ENCODE measurements at regions not wholly inside any gene's neighbourhood (a gene's known extent, or its start where the extent isn't known, plus 50 kb on each side); places are given as distances from the start of the nearest gene placed in this dataset.
A peak's percentile ranks its signal among the peaks of the same experiment; 100 is the strongest.

DNA sequence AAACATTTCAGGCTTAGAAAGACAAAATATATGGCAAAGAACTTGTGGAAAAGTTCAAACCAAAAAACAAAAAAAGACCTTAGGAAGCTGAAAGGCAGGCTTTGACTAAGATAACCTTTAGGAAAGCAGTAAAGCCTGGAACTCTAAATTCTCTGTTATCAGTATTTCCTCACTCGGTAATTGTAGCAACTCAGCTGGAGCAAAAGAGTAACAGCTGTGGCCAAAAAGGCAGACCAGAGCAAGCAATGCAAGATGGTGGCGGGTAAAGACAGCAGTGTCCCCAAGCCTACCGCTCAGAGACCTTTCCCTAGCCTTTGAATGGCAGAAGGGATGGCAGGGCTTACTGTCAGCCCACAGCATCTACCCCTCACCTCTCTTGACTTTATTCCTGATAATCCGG lies 63.1 kb upstream of the KLHL13 start:
- intact Hi-C loops (cut with DNase I), result no loop called here
- DNase-seq (no peak), ATAC-seq (no peak)
- Histone ChIP-seq H3K4me3 (no peak overlapping the region), H3K36me3 (no peaks in the 10 kb centered on the region), H3K27me3 (no peaks in the 10 kb centered on the region), H3K4me1 (no peaks in the 10 kb centered on the region), H3K9me3 (no peaks in the 10 kb centered on the region), H3K27ac (no peak overlapping the region)
- TF ChIP-seq, protein P1, sequence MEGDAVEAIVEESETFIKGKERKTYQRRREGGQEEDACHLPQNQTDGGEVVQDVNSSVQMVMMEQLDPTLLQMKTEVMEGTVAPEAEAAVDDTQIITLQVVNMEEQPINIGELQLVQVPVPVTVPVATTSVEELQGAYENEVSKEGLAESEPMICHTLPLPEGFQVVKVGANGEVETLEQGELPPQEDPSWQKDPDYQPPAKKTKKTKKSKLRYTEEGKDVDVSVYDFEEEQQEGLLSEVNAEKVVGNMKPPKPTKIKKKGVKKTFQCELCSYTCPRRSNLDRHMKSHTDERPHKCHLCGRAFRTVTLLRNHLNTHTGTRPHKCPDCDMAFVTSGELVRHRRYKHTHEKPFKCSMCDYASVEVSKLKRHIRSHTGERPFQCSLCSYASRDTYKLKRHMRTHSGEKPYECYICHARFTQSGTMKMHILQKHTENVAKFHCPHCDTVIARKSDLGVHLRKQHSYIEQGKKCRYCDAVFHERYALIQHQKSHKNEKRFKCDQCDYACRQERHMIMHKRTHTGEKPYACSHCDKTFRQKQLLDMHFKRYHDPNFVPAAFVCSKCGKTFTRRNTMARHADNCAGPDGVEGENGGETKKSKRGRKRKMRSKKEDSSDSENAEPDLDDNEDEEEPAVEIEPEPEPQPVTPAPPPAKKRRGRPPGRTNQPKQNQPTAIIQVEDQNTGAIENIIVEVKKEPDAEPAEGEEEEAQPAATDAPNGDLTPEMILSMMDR (IDR thresholded peaks at IDR 0.05), result no peak

DNA sequence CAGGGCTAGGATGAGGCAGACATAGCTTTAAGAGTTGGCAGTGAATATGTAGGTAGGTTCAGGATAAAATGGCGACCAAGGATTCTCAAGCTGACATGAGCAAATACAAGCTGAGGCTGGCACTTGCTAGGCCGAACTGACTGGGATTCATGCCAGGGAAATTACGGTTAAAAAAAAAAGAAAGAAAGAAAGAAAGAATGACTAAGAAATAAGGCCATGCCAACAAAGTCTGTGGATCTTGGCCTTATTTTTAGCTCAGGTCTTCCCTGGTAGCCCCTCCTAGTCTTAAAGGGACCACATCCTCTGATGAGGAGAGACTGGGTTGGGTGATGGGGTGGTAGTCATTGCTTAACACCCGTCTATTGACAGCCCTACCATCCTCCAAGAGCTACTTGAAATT lies 64.4 kb upstream of the KLHL13 start:
- intact Hi-C loops (cut with DNase I), result no loop called here
- H3K36me3 ChIP-seq, result no peaks in the 10 kb centered on the region
- TF ChIP-seq, protein P1 (IDR thresholded peaks at IDR 0.05), result no peak
- DNase-seq, result no peak
- no peak for ATAC-seq
- no peaks in the 10 kb centered on the region for H3K4me1 ChIP-seq
- H3K9me3 ChIP-seq, result no peaks in the 10 kb centered on the region
- H3K4me3 ChIP-seq, result no peak overlapping the region
- H3K27me3 ChIP-seq, result no peaks in the 10 kb centered on the region
- no peak overlapping the region for H3K27ac ChIP-seq

DNA sequence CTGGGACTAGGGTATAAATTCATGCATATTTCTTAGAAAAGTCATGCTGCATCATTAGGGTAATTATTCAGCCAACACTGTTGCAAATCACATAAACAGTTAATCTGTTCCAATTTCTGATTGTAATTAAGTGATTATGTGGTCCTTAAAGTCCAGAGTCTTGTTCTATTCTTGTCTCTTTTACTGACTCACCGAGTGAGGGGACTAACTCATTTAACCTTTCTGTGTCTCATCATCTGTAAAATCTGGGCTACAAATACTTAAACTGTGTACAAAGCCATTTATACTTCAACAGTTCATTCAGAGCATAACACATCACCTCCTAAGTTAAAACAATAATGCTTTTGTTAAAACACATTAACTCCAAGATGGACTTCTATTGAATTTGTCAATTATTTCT lies 65.4 kb upstream of the KLHL13 start:
- no peaks in the 10 kb centered on the region for H3K9me3 ChIP-seq
- H3K4me1 ChIP-seq, result no peaks in the 10 kb centered on the region
- intact Hi-C loops (cut with DNase I), result no loop called here
- H3K4me3 ChIP-seq, result no peak overlapping the region
- no peak overlapping the region for H3K27ac ChIP-seq
- no peak for ATAC-seq
- H3K36me3 ChIP-seq, result no peaks in the 10 kb centered on the region
- DNase-seq, result no peak
- H3K27me3 ChIP-seq, result no peaks in the 10 kb centered on the region
- TF ChIP-seq, protein P1 (IDR thresholded peaks at IDR 0.05), result no peak

DNA sequence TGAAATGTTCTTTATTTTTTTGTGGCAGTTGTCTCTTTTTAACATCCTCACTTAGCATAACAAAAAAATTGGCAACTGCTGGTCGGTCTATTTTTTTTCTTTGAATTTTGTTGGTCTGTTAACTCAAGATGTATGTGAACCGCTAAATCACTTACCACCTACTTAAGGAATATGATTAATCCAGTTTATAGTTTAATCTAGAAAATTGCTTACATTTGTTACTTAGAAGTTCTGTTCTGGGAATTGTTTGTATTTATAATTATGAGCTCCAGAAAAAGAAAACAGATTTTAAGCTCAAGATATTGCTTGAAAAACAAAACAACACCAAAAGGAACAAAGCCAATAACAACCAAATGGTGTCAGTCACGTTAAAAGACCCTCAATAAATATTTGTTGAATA lies 66.1 kb upstream of the KLHL13 start:
- TF ChIP-seq, protein P1 (IDR thresholded peaks at IDR 0.05), result no peak
- no peak overlapping the region for H3K27ac ChIP-seq
- no peaks in the 10 kb centered on the region for H3K4me1 ChIP-seq
- intact Hi-C loops (cut with DNase I), result no loop called here
- H3K4me3 ChIP-seq, result no peak overlapping the region
- ATAC-seq (no peak), DNase-seq (no peak)
- no peaks in the 10 kb centered on the region for H3K27me3 ChIP-seq
- no peaks in the 10 kb centered on the region for H3K9me3 ChIP-seq
- no peaks in the 10 kb centered on the region for H3K36me3 ChIP-seq

DNA sequence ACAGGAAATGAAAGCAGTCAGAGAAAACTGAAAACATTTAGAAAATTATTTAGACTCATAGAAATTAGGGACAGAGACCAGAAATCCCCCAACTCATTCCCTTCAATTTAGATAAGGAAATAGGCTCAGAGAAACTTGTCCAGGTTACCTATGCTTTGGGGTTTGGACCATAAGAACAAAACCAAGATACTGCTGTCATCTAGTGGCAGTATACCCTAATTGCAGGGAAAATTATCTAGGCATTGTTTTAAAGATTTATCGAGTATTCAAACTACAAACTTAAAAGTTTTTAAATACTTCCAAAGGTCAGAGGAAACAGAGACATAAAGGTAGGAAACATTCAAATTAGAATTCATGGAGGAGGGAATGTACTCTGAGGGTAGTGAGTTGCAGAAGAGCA lies 67.0 kb upstream of the KLHL13 start:
- H3K9me3 ChIP-seq, result no peaks in the 10 kb centered on the region
- no peak overlapping the region for H3K4me3 ChIP-seq
- ATAC-seq (no peak), DNase-seq (no peak)
- no peaks in the 10 kb centered on the region for H3K27me3 ChIP-seq
- intact Hi-C loops (cut with DNase I), result no loop called here
- no peaks in the 10 kb centered on the region for H3K36me3 ChIP-seq
- TF ChIP-seq, protein P1 (IDR thresholded peaks at IDR 0.05), result peak; percentile 8
- H3K27ac ChIP-seq, result no peak overlapping the region
- H3K4me1 ChIP-seq, result no peaks in the 10 kb centered on the region

DNA sequence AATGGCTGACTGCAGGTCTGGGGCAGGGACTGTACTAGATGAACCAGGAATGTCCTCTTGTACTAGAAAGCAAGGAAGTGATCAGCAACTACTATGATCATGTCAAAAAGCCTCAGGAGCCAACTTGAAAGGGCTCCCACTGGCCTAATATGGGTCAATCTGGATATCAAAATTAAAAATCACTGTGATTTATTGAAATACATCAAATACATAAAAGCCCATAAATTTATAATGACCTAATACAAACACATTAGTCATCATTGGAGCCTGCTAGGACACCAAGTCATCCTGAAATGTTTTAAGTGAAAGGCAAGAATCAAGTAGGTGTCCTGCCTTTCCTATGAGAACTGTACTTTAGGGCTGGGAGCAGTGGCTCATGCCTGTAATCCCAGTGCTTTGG lies 70.5 kb upstream of the KLHL13 start:
- no peaks in the 10 kb centered on the region for H3K4me1 ChIP-seq
- no peaks in the 10 kb centered on the region for H3K36me3 ChIP-seq
- ATAC-seq (no peak), DNase-seq (no peak)
- no peak overlapping the region for H3K27ac ChIP-seq
- no peaks in the 10 kb centered on the region for H3K27me3 ChIP-seq
- H3K4me3 ChIP-seq, result no peak overlapping the region
- intact Hi-C loops (cut with DNase I), result no loop called here
- TF ChIP-seq, protein P1 (IDR thresholded peaks at IDR 0.05), result no peak
- H3K9me3 ChIP-seq, result no peaks in the 10 kb centered on the region

Data from upper lobe of right lung (tissue), 1 donor.